ENCODE measurements at regions not wholly inside any gene's neighbourhood (a gene's known extent, or its start where the extent isn't known, plus 50 kb on each side); places are given as distances from the start of the nearest gene placed in this dataset.

- H3K9me3 ChIP-seq (ENCODE audit: control insufficient read depth, low read length): no peaks in the 10 kb centered on the region
- Mint-ChIP-seq H3K36me3 (ENCODE audit: low read depth) (no peaks in the 10 kb centered on the region), H3K27me3 (ENCODE audit: insufficient read depth) (no peaks in the 10 kb centered on the region), H3K9me3 (no peaks in the 10 kb centered on the region), H3K4me1 (no peaks in the 10 kb centered on the region), H3K4me3 (no peak overlapping the region), H3K27ac (no peak overlapping the region)
- H3K9ac ChIP-seq (ENCODE audit: extremely low read depth, low read length, poor library complexity, severe bottlenecking): no peak overlapping the region
- H3K4me3 ChIP-seq (ENCODE audit: low read length): no peak overlapping the region
- peaks cover 4% of the 10 kb centered on the region for H3K4me1 ChIP-seq (ENCODE audit: control insufficient read depth, insufficient read depth, low read length)
- no peak overlapping the region for H3K27ac ChIP-seq (ENCODE audit: low read depth, low read length)
- no peak for TF ChIP-seq CTCF (conservative IDR thresholded peaks at IDR 0.05)
- whole genome bisulfite sequencing, 2 experiments (ENCODE audit: insufficient coverage in 1 of 2, insufficient read length in 1 of 2): 75 to 86% methylated on average over 2 of the region's 2 CpGs
- H3K27me3 ChIP-seq (ENCODE audit: control insufficient read depth, insufficient read depth, low read length, poor library complexity, severe bottlenecking): no peaks in the 10 kb centered on the region
- no peaks in the 10 kb centered on the region for H3K36me3 ChIP-seq (ENCODE audit: control insufficient read depth, insufficient read depth, low read length)
- DNase-seq: no peak
Observed at GRCh38 chr16:66254106-66254505, 112.4 kb upstream of the CDH5 start.

- H3K4me3 ChIP-seq (ENCODE audit: low read length): no peak overlapping the region
- no peak for DNase-seq
- H3K27me3 ChIP-seq (ENCODE audit: control insufficient read depth, insufficient read depth, low read length, poor library complexity, severe bottlenecking): no peaks in the 10 kb centered on the region
- H3K9ac ChIP-seq (ENCODE audit: extremely low read depth, low read length, poor library complexity, severe bottlenecking): no peak overlapping the region
- H3K9me3 ChIP-seq (ENCODE audit: control insufficient read depth, low read length): no peaks in the 10 kb centered on the region
- no peak overlapping the region for H3K27ac Mint-ChIP-seq
- H3K27me3 Mint-ChIP-seq (ENCODE audit: insufficient read depth): no peaks in the 10 kb centered on the region
- no peak for TF ChIP-seq CTCF (conservative IDR thresholded peaks at IDR 0.05)
- H3K36me3 Mint-ChIP-seq (ENCODE audit: low read depth): no peaks in the 10 kb centered on the region
- no peak overlapping the region for H3K27ac ChIP-seq (ENCODE audit: low read depth, low read length)
- no peaks in the 10 kb centered on the region for H3K9me3 Mint-ChIP-seq
- 83 to 89% methylated on average over 1 to 6 of the region's 6 CpGs for WGBS, 2 experiments (ENCODE audit: insufficient coverage in 1 of 2, insufficient read length in 1 of 2)
- H3K4me1 Mint-ChIP-seq: no peaks in the 10 kb centered on the region
- H3K4me1 ChIP-seq (ENCODE audit: control insufficient read depth, insufficient read depth, low read length): peaks cover 4% of the 10 kb centered on the region
- H3K36me3 ChIP-seq (ENCODE audit: control insufficient read depth, insufficient read depth, low read length): no peaks in the 10 kb centered on the region
- no peak overlapping the region for H3K4me3 Mint-ChIP-seq
Observed at GRCh38 chr16:66251476-66252160, 114.9 kb upstream of the CDH5 start.

GRCh38 chr16:66250686-66251431 lies 115.6 kb upstream of the CDH5 start:
- no peak overlapping the region for H3K9ac ChIP-seq (ENCODE audit: extremely low read depth, low read length, poor library complexity, severe bottlenecking)
- no peaks in the 10 kb centered on the region for H3K27me3 ChIP-seq (ENCODE audit: control insufficient read depth, insufficient read depth, low read length, poor library complexity, severe bottlenecking)
- no peaks in the 10 kb centered on the region for H3K36me3 ChIP-seq (ENCODE audit: control insufficient read depth, insufficient read depth, low read length)
- no peaks in the 10 kb centered on the region for H3K36me3 Mint-ChIP-seq (ENCODE audit: low read depth)
- no peak overlapping the region for H3K4me3 ChIP-seq (ENCODE audit: low read length)
- no peak for DNase-seq
- WGBS, 2 experiments (ENCODE audit: insufficient coverage in 1 of 2, insufficient read length in 1 of 2): 71 to 80% methylated on average over 7 to 10 of the region's 10 CpGs
- H3K9me3 ChIP-seq (ENCODE audit: control insufficient read depth, low read length): no peaks in the 10 kb centered on the region
- H3K9me3 Mint-ChIP-seq: no peaks in the 10 kb centered on the region
- H3K27me3 Mint-ChIP-seq (ENCODE audit: insufficient read depth): no peaks in the 10 kb centered on the region
- no peak overlapping the region for H3K4me3 Mint-ChIP-seq
- no peak overlapping the region for H3K27ac Mint-ChIP-seq
- H3K27ac ChIP-seq (ENCODE audit: low read depth, low read length): peak overlapping the region; percentile 18
- TF ChIP-seq CTCF (conservative IDR thresholded peaks at IDR 0.05): no peak
- peaks cover 4% of the 10 kb centered on the region for H3K4me1 ChIP-seq (ENCODE audit: control insufficient read depth, insufficient read depth, low read length)
- no peaks in the 10 kb centered on the region for H3K4me1 Mint-ChIP-seq

Data from endodermal cell (in vitro differentiated cells).